Thyroid gland (tissue), 4 donors: ENCODE measurements at regions not wholly inside any gene's neighbourhood (a gene's known extent, or its start where the extent isn't known, plus 50 kb on each side); places are given as distances from the start of the nearest gene placed in this dataset.

ENCODE experiments used
- CTCF ChIP-seq, 6 experiments: fragments of 200-600 bp in 3 of 6; fragments of 450-650 bp in 3 of 6; sonication (generic) in 3 of 6; IDR thresholded peaks; one replicate each; pipeline ENCODE4 v1.5.1; 2016 to 2019; ENCODE audit warnings: antibody characterized with exemption in 6 of 6, mild to moderate bottlenecking in 2 of 6, inconsistent platforms in 1 of 6, moderate library complexity in 1 of 6
- POLR2A ChIP-seq, 2 donors: fragments of 450-650 bp; IDR thresholded peaks; one replicate each; pipeline ENCODE4 v1.6.1; 2017; ENCODE audit warnings: antibody characterized with exemption in 2 of 2, mild to moderate bottlenecking in 2 of 2, moderate library complexity in 1 of 2

DNA sequence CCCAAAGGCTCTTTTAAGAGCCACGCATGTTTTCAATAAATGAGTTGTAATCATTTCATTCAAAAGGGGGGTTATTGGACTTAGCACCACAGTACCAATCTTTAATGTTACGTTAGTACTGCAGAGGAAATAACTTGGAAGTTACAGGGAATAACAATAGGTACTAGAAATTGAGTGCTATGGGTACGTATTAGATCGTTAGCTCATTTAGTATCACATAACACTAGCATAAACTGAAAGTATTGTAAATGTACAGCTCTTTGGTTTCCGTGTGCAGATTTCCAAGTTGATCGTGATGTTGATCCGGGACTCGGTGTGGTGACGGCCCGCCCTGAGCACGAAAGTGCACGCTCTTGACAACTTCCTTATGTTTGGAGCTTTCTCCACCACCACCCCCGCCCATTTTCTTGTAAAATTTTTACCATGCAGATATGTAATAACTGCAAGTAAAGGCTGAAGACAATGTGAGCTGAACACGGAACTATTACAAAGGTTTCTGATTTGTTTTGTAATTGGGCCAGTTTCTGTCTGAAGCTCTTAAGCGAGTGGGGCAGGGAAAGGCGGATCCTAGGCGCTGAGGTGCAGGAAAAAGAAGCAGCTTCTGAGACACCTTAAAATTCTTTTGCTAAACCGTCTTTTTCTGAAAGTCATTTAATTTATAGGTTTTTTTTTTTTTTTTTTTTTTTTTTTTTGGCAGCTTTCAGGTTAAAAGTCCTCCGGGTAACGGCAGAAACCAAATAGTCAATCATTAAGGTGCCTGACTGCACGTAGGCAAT is 71.5 kb downstream of the HFE start:
- no peak for TF ChIP-seq CTCF (IDR thresholded peaks at IDR 0.05)
- TF ChIP-seq POLR2A (IDR thresholded peaks at IDR 0.05) = peak; percentile 4 to 39
